Mononuclear cell (primary cell): ENCODE measurements at regions not wholly inside any gene's neighbourhood (a gene's known extent, or its start where the extent isn't known, plus 50 kb on each side); places are given as distances from the start of the nearest gene placed in this dataset.
"Not testable (repeated sequence)": the region's sequence is repeated elsewhere in the genome, so short reads cannot be mapped to it uniquely, and the experiment has no call there.

Source experiments
- H3K27me3 ChIP-seq: 2 replicates; pipeline ENCODE4 v1.6.0; 2011; ENCODE audit warnings: low read length, control low read depth; ENCODE audit not compliant: insufficient read depth
- H3K4me1 ChIP-seq: 2 replicates; pipeline ENCODE4 v1.5.1; 2011; ENCODE audit warnings: mild to moderate bottlenecking, low read length, control low read depth; ENCODE audit not compliant: insufficient read depth
- H3K4me3 ChIP-seq: 2 replicates; pipeline ENCODE4 v1.5.1; 2011; ENCODE audit warnings: mild to moderate bottlenecking, low read length, moderate library complexity
- H3K9me3 ChIP-seq: 2 replicates; pipeline ENCODE4 v1.5.1; 2011; ENCODE audit warnings: low read depth, mild to moderate bottlenecking, control low read depth, low read length

DNA sequence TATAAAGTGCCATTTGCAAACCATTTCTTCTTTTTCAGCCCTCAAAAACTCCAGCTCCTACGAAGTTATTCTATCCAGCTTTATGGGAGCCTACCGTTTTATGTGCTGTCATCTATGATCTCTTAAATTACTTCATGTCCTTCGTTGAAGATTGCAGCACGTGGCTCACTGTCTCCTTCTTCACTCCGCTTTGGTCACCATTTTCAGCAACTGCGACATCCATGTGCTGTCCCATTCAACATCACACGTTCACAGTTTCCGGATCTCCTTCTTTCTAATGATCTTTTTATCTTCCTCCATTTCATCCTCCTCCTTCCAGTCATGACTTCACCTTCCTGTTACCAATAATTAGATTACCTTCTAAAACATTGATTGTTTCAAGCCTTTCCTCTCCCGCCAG is 143.3 kb upstream of the KRAS start:
- H3K4me3 ChIP-seq, result no peak overlapping the region
- H3K9me3 ChIP-seq, result no peaks in the 10 kb centered on the region
- no peaks in the 10 kb centered on the region for H3K27me3 ChIP-seq
- no peaks in the 10 kb centered on the region for H3K4me1 ChIP-seq

DNA sequence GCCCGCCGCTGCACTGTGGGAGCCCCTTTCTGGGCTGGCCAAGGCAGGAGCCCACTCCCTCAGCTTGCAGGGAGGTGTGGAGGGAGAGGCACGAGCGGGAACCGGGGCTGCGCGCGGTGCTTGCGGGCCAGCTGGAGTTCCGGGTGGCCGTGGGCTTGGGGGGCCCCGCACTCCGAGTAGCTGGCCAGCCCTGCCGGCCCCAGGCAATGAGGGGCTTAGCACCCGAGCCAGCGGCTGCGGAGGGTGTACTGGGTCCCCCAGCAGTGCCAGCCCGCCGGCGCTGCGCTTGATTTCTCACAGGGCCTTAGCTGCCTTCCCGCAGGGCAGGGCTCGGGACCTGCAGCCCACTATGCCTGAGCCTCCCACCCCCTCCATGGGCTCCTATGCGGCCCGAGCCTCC is 140.6 kb upstream of the KRAS start:
- H3K27me3 ChIP-seq, H3K9me3 ChIP-seq, H3K4me3 ChIP-seq: not testable (repeated sequence)
- peaks cover 11% of the 10 kb centered on the region for H3K4me1 ChIP-seq

DNA sequence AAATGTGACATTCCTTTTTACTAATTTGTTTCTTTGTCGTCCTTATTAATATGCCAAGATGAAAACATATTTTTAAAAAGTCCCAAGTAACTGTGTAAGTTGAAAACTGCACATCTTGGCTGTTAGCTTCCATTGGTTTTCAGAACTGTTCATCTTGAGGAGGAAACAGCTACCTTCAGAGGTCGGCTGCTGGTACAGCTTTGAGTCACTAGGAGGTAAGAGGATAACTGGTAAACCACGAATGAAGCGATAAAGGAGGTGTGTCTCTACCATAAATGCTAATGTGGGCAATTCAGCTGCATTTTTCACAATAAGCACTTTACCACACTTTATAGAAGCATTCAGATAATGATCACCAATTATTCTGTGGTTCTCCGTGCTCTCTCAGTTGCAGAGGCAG is 137.5 kb upstream of the KRAS start:
- Histone ChIP-seq H3K4me3 (no peak overlapping the region), H3K27me3 (no peaks in the 10 kb centered on the region), H3K4me1 (peaks cover 22% of the 10 kb centered on the region), H3K9me3 (no peaks in the 10 kb centered on the region)

DNA sequence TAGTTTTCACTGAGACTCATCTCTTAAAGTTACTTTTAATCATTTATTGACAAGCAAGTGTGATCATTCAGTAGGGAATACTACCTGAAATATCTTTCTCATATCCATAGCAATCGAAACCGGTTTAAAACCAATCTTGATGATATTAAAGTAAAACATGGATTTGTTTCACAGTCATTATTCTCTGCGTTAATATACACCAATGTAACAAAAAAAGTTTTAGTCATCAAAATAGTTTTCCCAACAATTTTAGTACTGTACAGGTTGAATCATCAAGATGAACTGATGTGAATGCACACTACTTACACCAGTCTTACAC is 137.0 kb upstream of the KRAS start:
- no peaks in the 10 kb centered on the region for H3K9me3 ChIP-seq
- no peaks in the 10 kb centered on the region for H3K27me3 ChIP-seq
- peaks cover 24% of the 10 kb centered on the region for H3K4me1 ChIP-seq
- no peak overlapping the region for H3K4me3 ChIP-seq

DNA sequence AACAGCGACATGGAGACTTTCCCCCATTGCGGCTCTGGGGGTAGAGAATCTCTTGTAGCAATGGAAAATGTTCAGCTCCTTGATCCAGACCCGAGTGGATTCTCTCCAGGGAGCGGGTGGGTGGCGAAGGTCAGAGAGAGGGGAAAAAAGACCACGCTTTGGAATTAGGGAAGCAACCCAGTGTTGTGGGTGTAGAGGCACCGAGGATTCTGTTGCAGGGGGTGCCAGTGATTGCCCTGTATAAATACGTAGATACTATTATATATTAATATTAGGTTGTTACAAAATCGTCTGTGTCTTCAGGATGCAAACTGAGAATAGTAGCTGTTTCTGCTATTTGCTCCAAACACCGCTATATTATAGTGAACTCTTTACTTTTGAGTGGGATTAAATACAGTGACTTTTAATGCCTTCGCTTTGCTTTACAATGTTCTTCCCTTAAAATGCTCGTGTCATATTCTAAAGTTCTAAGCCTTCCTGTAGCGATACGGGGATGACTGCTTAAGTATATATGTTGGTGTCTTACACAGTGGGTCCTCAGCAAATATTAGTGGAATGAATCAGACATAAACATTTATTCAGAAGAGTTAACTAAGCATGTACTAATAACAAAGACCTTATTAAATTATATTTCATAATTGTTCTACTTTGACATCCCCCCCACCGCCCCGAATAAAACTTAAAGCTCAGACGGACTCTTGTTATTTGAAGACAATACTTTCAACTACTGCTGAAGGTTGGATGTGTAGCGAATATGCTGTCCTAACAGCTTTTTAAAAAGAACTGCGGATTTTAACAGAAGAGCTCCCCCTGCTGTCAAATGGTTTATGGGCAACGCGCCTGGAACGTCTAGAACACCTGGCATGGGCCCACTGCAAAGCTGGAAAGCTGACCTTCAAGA is 136.4 kb upstream of the KRAS start:
- Histone ChIP-seq H3K4me3 (peak overlapping the region; percentile 83), H3K4me1 (peaks cover 30% of the 10 kb centered on the region), H3K9me3 (no peaks in the 10 kb centered on the region), H3K27me3 (no peaks in the 10 kb centered on the region)

DNA sequence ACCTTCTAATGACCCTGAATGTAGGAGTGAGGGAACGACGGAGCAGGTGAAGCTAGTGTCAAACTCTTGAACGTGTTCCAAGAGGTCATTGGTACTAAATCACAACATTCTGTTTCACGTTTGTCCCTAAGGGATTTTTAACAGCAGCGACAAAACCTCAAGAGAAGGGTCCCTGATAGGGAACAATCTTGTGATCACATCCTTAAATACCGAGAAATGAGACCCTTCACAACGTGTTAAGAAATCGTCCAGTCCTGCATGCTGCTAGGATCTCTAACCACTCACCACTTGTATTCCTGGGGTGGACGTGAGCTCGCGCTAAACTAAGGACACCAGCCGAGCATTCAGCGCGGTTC is 134.1 kb upstream of the KRAS start:
- peaks cover 32% of the 10 kb centered on the region for H3K4me1 ChIP-seq
- no peaks in the 10 kb centered on the region for H3K27me3 ChIP-seq
- H3K9me3 ChIP-seq, result no peaks in the 10 kb centered on the region
- peak overlapping the region; percentile 83 for H3K4me3 ChIP-seq

DNA sequence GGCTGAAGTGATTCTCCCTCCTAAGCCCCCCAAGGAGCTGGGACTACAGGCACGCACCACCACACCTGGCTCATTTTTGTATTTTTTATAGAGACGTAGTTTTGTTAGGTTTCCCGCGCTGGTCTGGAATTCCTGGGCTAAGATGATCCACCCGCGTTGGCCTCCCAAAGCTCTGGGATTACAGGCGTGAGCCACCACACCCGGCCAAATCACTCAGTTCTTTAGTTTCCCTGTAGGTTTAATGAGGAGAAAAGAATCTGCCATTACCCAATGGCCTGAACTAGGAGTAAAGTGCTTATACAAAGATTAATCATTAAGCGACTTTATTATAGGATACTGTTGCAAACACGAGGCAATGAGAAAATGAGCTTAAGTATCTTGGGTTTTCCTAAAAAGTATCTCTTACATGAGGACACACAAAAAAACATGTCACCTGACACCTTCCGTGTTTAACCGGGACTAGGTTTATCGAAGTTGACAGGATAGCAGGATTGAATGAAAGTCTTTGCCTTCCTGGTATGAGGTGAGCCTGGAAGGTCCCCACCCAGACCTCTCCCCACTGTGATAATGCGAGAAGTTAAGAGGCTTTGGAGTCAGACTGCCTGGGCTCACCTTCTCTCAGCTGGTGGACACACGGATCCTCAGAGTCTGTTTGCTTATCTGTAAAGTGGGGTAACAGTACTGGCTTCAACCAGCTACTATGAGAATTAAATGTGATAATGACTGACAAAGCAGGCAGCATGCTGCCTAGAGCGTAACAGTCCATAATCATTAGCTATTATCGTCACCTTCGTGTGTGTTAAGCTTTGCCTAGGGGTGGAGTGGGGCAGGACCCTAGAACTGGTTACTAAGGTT is 133.5 kb upstream of the KRAS start:
- Histone ChIP-seq H3K9me3 (no peaks in the 10 kb centered on the region), H3K4me3 (no peak overlapping the region), H3K4me1 (peaks cover 32% of the 10 kb centered on the region), H3K27me3 (no peaks in the 10 kb centered on the region)

DNA sequence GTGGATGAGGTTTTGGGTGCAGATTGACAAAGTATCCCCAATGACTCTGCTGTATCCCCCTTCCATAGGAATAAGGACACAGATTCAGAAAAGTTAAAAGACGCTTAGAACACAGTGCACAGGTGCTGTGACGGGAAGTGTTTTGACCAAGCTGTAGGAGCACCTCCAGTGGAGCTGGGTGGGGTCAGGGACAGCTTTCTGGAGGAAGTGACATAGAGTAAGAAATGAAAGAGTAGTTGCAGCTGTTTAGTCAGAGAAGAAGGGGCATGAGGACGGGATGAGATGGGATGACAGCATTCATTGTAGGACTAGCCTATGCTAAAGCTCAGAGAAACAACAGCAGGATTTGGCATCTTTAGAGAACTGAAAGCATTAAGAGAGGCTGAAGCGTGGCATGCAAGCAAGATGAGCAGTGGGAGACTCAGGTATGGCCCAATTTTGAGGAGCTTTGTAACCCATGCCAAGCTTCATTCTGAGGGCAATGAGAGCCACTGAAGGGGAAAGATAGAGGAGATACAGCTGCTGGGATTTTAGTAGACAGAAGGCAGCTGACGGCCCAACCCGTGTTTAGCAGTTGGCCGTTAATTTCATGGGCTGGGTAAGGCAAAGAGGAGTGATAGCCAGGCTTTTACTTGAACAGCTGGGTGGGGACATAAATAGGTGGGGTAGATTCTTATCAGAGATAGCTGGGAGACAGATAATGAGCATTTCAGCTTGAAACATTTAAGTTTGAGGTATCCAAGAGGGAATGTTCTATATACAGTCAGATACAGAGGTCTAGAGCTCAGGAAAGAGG is 131.8 kb upstream of the KRAS start:
- H3K4me1 ChIP-seq, result peaks cover 41% of the 10 kb centered on the region
- no peak overlapping the region for H3K4me3 ChIP-seq
- no peaks in the 10 kb centered on the region for H3K9me3 ChIP-seq
- no peaks in the 10 kb centered on the region for H3K27me3 ChIP-seq

DNA sequence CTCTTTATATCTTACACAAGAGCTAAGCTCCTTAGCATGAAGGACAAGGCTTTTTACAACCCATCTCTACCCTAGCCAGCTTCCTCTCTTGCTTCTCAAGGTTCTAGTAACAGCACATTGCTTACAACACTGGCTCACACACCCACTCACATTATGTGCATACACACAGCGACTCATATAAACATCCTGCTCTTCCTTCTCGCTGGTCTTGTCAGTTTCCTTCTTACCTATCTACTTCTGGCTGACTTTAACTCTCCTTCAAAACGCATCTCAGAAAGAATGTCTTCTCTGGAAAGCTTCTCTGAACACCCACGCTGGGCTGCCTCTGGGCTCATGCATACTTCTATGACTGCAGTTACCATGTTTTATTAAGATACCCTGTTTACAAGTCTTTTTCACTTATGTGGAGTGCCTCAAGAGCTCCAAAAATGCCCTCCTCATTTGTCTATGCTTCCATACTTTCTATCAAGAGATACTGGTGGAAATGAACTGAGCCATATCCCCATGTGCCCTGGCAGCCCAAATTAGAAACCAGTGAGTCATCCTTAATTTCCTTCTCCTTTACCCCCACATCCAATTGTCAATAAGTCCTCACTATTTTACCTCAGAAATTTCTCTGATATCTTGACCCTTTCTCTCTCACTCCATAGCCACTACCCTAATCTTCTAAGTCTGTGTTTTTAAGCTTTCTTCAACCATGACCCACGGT is 126.9 kb upstream of the KRAS start:
- no peaks in the 10 kb centered on the region for H3K27me3 ChIP-seq
- no peaks in the 10 kb centered on the region for H3K9me3 ChIP-seq
- H3K4me3 ChIP-seq, result no peak overlapping the region
- H3K4me1 ChIP-seq, result peaks cover 29% of the 10 kb centered on the region

DNA sequence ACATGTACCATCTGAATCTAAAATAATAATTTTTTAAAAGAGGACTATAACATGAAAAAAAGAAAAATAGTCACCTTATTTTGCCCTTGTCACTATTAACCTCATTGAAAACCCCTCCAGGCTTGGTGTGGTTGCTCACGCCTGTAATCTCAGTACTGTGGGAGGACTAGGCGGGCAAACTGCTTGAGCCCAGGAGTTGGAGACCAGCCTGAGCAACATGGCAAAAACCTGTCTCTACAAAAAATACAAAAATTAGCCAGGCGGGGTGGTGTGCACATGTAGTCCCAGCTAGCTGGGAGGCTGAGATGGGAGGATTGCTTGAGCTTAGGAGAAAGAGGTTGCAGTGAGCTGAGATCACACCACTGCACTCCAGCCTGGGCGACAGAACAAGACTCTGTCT is 126.3 kb upstream of the KRAS start:
- peaks cover 23% of the 10 kb centered on the region for H3K4me1 ChIP-seq
- H3K27me3 ChIP-seq, result no peaks in the 10 kb centered on the region
- H3K9me3 ChIP-seq, result no peaks in the 10 kb centered on the region
- no peak overlapping the region for H3K4me3 ChIP-seq

DNA sequence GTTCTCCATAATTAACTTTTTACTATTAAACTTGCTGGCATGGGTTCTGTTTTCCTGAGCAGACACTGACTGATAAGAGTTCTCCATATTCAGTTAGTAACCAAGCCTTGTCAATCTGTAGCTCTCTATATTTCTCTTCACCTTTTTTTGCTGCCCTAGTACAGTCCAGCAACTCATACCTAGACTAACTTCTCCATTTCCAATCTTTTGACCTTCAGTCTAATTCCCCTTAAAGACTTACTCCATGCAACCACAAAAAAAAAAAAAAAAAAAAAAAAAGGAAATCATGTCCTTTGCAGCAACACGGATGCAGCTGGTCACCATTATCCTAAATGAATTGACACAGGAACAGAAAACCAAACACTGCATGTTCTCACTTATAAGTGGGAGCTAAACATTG is 125.7 kb upstream of the KRAS start:
- peaks cover 22% of the 10 kb centered on the region for H3K4me1 ChIP-seq
- H3K27me3 ChIP-seq, result no peaks in the 10 kb centered on the region
- H3K4me3 ChIP-seq, result no peak overlapping the region
- H3K9me3 ChIP-seq, result no peaks in the 10 kb centered on the region

DNA sequence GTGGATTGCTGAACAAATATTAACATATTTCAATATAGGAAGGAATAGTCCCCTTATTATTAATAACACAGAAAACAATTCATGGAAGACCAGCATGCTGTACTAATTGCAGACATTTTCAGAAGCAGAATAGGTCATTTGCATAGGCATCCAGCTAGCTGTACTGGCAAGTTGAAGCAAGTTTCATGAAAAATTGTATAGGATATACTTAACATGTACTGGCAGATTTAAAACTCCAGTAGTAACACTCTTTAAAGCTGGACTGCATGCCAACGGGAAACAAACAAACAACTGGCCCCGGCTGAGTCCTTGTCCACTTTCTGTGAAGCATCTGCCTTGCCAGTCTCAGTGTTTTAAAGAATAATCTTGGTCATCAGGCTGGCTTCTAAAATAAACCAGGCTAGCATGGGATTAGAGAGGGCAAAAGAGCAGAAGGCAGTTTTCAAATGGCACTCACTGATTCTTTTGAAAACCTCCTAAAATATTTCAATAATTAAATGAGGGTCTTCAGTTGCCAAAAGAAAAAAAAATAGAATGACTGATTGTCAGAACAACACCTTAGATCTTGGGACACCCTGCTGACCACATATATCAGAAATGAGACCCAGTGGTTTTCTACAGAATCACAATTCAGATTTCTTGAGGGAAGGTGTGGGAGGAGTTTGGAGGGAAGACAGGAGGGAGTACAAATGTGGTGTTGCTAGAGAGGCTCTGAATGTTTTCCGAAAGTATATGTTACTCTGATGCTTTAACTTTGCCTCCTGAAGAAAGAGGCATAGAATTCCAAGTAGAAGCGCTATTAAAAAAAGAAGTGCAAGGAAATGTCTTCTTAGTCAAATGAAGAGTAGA is 122.5 kb upstream of the KRAS start:
- Histone ChIP-seq H3K9me3 (no peaks in the 10 kb centered on the region), H3K4me3 (no peak overlapping the region), H3K27me3 (no peaks in the 10 kb centered on the region), H3K4me1 (peaks cover 20% of the 10 kb centered on the region)

DNA sequence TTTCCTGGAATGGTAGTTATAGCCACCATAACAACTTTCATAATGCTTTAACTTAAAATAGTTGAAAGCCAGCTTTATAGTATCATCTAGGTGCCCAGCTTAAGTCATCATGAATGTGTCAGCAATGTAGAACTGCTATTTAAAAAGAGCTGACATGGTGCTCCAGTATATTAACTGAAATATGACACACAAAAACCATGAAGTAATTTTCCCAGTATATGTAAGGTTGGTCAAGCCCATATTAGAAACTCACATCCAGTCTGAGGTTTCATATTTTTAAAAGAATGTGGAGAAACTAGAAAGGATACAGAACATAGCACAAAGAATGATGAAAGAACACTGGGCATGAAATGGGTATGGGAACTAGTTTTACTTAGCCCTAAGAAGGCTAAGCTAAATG is 121.3 kb upstream of the KRAS start:
- no peaks in the 10 kb centered on the region for H3K9me3 ChIP-seq
- H3K4me3 ChIP-seq, result no peak overlapping the region
- H3K4me1 ChIP-seq, result peaks cover 10% of the 10 kb centered on the region
- no peaks in the 10 kb centered on the region for H3K27me3 ChIP-seq

DNA sequence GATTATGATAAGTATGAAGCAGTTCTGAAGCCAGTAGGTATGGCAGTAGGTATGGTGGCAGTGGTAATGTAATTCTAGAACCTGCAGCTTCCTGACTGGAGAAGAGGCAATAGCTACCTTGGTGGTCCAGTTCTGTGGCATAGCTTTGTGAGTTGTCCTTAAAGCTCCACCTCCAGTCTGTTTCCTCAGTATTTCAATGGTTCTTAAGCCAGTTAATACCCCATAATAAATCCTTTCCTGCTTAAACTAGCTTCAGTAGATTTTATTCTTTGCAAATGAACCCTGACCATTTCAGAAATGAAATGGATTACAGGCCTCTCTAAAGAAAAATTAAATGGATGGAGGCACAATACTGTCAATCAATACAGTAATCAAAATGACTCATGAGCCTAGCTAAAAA is 117.8 kb upstream of the KRAS start:
- no peaks in the 10 kb centered on the region for H3K9me3 ChIP-seq
- no peaks in the 10 kb centered on the region for H3K4me1 ChIP-seq
- no peaks in the 10 kb centered on the region for H3K27me3 ChIP-seq
- H3K4me3 ChIP-seq, result no peak overlapping the region
